ENCODE measurements at regions not wholly inside any gene's neighbourhood (a gene's known extent, or its start where the extent isn't known, plus 50 kb on each side); places are given as distances from the start of the nearest gene placed in this dataset.

GRCh38 chr11:26780376-26781085 lies 58.7 kb upstream of the SLC5A12 start:
- TF ChIP-seq CTCF (IDR thresholded peaks at IDR 0.05; ENCODE audit: extremely low read depth, low read depth, low read length), result no peak
- Histone ChIP-seq H3K36me3 (ENCODE audit: insufficient read depth, low read length) (no peaks in the 10 kb centered on the region), H3K4me2 (ENCODE audit: insufficient read depth, low read length) (no peak overlapping the region), H3K4me3 (ENCODE audit: insufficient read depth, low read length) (no peak overlapping the region), H3K27me3 (ENCODE audit: insufficient read depth, low read length) (no peaks in the 10 kb centered on the region), H3K4me1 (ENCODE audit: insufficient read depth, low read length) (peaks cover 20% of the 10 kb centered on the region), H3K79me2 (ENCODE audit: insufficient read depth, low read length) (no peaks in the 10 kb centered on the region), H3K27ac (ENCODE audit: low read depth, low read length) (no peak overlapping the region), H2AFZ (ENCODE audit: low read length) (peak overlapping the region; percentile 2), H4K20me1 (ENCODE audit: insufficient read depth, low read length) (no peaks in the 10 kb centered on the region), H3K9me3 (ENCODE audit: low read depth, low read length) (peaks cover 3% of the 10 kb centered on the region)
- no peak for DNase-seq (ENCODE audit: insufficient read length, low spot score, missing footprints)

GRCh38 chr11:26782220-26782965 lies 60.5 kb upstream of the SLC5A12 start:
- DNase-seq (ENCODE audit: insufficient read length, low spot score, missing footprints), result no peak
- H3K79me2 ChIP-seq (ENCODE audit: insufficient read depth, low read length), result no peaks in the 10 kb centered on the region
- no peak for TF ChIP-seq CTCF (IDR thresholded peaks at IDR 0.05; ENCODE audit: extremely low read depth, low read depth, low read length)
- peaks cover 15% of the 10 kb centered on the region for H3K4me1 ChIP-seq (ENCODE audit: insufficient read depth, low read length)
- H4K20me1 ChIP-seq (ENCODE audit: insufficient read depth, low read length), result no peaks in the 10 kb centered on the region
- no peaks in the 10 kb centered on the region for H3K27me3 ChIP-seq (ENCODE audit: insufficient read depth, low read length)
- H3K4me3 ChIP-seq (ENCODE audit: insufficient read depth, low read length), result no peak overlapping the region
- H3K36me3 ChIP-seq (ENCODE audit: insufficient read depth, low read length), result no peaks in the 10 kb centered on the region
- no peak overlapping the region for H3K27ac ChIP-seq (ENCODE audit: low read depth, low read length)
- H3K9me3 ChIP-seq (ENCODE audit: low read depth, low read length), result peaks cover 3% of the 10 kb centered on the region
- no peak overlapping the region for H3K4me2 ChIP-seq (ENCODE audit: insufficient read depth, low read length)
- H2AFZ ChIP-seq (ENCODE audit: low read length), result no peak overlapping the region

- Histone ChIP-seq H3K36me3 (ENCODE audit: insufficient read depth, low read length) (no peaks in the 10 kb centered on the region), H2AFZ (ENCODE audit: low read length) (no peak overlapping the region), H3K4me3 (ENCODE audit: insufficient read depth, low read length) (no peak overlapping the region), H4K20me1 (ENCODE audit: insufficient read depth, low read length) (no peaks in the 10 kb centered on the region), H3K27me3 (ENCODE audit: insufficient read depth, low read length) (no peaks in the 10 kb centered on the region), H3K79me2 (ENCODE audit: insufficient read depth, low read length) (no peaks in the 10 kb centered on the region), H3K27ac (ENCODE audit: low read depth, low read length) (no peak overlapping the region), H3K4me2 (ENCODE audit: insufficient read depth, low read length) (no peak overlapping the region), H3K9me3 (ENCODE audit: low read depth, low read length) (peaks cover 3% of the 10 kb centered on the region), H3K4me1 (ENCODE audit: insufficient read depth, low read length) (no peaks in the 10 kb centered on the region)
- DNase-seq (ENCODE audit: insufficient read length, low spot score, missing footprints), result no peak
- no peak for TF ChIP-seq CTCF (IDR thresholded peaks at IDR 0.05; ENCODE audit: extremely low read depth, low read depth, low read length)
Measured at GRCh38 chr11:26783997-26784396, 62.1 kb upstream of the SLC5A12 start.

- Histone ChIP-seq H2AFZ (ENCODE audit: low read length) (no peak overlapping the region), H3K4me2 (ENCODE audit: insufficient read depth, low read length) (no peak overlapping the region), H3K4me1 (ENCODE audit: insufficient read depth, low read length) (no peaks in the 10 kb centered on the region), H4K20me1 (ENCODE audit: insufficient read depth, low read length) (no peaks in the 10 kb centered on the region), H3K27me3 (ENCODE audit: insufficient read depth, low read length) (no peaks in the 10 kb centered on the region), H3K9me3 (ENCODE audit: low read depth, low read length) (no peaks in the 10 kb centered on the region), H3K27ac (ENCODE audit: low read depth, low read length) (no peak overlapping the region), H3K79me2 (ENCODE audit: insufficient read depth, low read length) (no peaks in the 10 kb centered on the region), H3K4me3 (ENCODE audit: insufficient read depth, low read length) (no peak overlapping the region), H3K36me3 (ENCODE audit: insufficient read depth, low read length) (no peaks in the 10 kb centered on the region)
- DNase-seq (ENCODE audit: insufficient read length, low spot score, missing footprints), result no peak
- no peak for TF ChIP-seq CTCF (IDR thresholded peaks at IDR 0.05; ENCODE audit: extremely low read depth, low read depth, low read length)
Measured at GRCh38 chr11:26790738-26791137, 68.9 kb upstream of the SLC5A12 start.
